Medulla oblongata (tissue), 1 donor: ENCODE measurements at regions not wholly inside any gene's neighbourhood (a gene's known extent, or its start where the extent isn't known, plus 50 kb on each side); places are given as distances from the start of the nearest gene placed in this dataset.

Source experiments
- DNase-seq: peaks from one replicate; pipeline ENCODE4 v3.0.0-alpha.2; 2015; ENCODE audit errors: extremely low spot score

DNA sequence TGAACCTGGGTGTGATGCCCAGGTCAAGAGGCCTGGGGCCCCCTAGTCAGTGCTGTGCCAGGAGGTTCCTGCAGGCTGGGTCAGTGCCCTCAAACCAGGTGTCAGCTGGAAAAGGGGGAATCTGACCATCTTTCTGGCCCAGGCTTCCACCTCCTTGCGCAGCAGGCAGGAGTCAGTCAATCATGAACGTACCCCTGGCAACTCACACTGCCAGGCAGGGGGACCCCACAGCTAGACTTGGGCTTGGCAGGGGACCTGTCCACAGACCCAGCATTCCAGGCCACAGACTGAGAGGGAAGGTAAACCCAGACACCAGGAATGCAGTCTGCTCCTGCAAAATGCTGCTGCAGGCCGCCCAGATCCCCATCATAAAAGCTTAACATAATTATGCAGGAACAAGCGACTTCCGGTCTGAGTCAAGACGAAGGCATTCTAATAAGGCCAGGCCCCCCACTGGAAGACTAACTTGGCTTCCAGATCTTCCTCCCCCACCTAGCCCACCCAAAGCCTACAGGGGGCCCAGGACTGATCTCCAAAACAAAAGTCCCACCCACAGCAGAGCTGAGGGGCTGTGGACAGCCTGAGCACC is 156.3 kb downstream of the BCOR start:
- DNase-seq = no peak

- no peak for DNase-seq
These were observed 153.3 kb downstream of the BCOR start for GRCh38 chrX:39944416-39944815.

DNA sequence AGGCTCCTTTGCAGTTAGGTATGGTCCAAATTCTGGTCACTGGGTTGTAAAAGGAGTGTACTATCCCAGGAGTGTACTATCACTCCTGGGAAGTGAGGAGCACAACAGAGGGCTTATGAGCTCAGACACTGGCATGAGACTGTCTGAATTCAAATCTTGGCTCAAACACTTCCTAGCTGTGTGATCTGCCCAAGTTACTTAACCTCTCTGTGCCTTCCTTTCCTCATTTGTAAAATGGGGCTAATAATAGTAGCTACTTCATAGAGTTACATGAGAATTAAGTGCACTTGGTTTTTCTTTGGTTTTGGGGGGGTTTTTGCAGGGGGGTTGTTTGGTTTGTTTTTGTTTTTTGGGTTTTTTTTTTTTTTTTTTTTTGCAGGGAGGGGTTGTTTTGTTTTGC is 152.0 kb downstream of the BCOR start:
- DNase-seq = no peak

- DNase-seq = no peak
These were observed 150.9 kb downstream of the BCOR start for GRCh38 chrX:39946822-39947221.

- DNase-seq = no peak
These were observed 149.2 kb downstream of the BCOR start for GRCh38 chrX:39948582-39948981.

DNA sequence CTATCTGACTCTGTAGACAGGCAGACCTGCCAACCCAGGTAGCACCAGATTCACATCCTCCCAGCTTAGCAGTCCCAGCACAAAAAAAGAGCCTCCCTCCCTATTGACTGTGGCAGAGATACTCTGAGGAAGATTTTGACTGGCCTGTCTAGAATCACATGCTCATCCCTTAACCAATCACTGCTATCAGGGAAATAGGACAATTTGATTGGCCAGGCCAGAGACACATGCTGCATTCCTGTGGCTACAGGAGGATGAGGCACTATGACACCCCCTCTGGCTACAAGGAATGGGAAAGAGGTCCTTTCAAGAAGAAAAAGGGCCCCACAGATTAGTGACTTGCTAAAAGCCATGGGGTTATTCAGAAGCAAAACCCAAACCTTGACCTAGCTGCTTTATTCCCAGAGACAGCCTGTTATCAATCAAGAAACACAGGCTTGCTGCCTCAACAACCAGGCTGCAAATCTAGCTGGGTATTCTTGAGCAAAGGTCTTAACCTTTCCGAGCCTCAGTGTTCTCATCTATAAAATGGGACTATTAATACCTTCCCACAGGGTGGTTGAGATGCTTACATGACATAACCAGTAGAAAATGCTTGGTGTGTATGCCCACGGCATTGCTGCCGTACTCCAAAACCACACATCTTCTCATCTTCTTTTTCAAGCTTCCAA is 147.6 kb downstream of the BCOR start:
- DNase-seq = no peak

DNA sequence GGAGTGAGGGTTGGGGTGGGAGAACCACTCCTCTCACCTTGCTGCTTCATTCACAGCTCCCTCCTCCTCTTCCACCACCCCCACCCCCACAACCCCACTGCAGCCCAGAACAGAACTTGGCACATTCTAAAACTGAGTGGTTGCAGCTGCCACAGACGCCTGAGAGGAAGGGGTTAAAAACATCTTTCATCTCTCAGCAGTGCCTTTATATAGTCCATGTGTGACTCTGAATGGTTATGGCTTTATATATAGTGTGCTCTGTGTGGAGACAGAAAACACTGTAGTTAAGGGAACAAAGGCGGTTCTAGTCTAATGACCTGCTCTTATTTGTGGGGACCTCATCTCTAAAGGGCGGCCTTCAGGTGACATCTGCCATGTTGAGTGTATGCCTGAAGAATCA is 144.8 kb downstream of the BCOR start:
- DNase-seq = no peak

GRCh38 chrX:39953879-39954278 is 143.9 kb downstream of the BCOR start:
- DNase-seq = no peak

DNA sequence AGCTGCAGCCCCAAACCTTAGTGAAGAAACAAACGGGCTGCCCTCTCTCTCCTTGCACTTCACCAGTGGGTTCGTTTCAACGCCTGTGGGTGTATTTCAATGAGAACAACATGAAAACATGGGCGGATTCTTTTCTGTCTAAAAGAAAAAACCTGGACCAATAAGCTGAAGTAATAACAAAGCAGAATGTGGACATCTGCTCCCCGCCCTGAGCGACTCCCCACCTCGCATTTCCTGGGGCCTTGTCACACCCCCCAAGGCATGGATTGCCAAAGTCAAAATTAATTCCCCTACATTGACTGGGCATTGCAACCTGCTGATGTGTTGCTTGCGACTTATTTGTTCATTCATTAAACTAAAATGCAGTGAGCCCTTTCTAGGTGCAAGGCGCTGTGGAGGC is 142.9 kb downstream of the BCOR start:
- no peak for DNase-seq

DNA sequence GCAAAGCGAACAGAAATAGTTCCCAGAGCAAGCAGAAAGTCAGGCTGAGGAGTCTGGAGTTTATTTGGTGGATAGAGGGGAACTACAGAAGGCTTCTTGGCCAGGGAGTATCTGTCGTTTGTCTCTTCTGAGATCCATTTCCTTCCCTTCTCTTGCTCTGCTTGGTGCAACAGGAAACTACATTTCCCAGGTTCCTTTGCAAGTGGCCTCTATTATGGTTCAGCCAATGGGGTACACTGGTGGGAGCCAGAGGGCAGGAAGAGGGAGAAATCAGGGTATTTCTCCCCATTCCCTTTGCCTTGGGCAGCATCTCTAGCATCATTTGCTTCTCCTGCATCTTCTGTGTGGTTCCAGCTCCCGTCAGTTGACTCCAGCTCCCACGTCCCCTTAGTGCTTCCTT is 142.1 kb downstream of the BCOR start:
- DNase-seq = no peak

DNA sequence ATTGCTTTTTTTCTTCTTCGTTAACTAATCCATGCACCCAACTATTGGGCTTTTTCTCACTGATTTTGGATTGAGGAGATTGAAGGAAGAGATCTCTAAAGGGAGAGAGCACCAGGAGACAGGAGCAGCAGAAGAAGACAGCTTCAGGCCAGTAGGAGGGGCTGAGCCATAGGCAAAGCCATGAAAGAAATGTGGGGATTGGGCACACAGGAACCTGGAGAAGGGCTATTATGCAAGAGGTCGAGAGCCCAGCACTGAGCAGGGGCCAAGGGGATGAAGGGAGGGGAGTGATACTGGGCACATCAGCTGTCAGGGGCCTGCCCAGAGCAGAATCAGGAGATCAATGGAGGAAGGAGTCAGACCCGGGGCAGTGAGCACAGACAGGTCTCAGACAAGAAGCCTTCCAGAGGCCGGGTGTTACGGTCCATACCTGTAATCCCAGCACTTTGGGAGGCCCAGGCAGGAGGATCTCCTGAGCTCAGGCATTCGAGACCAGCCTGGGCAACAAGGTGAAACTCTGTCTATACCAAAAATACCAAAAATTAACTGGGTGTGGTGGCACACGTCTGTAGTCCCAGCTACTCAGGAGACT is 140.9 kb downstream of the BCOR start:
- no peak for DNase-seq

DNA sequence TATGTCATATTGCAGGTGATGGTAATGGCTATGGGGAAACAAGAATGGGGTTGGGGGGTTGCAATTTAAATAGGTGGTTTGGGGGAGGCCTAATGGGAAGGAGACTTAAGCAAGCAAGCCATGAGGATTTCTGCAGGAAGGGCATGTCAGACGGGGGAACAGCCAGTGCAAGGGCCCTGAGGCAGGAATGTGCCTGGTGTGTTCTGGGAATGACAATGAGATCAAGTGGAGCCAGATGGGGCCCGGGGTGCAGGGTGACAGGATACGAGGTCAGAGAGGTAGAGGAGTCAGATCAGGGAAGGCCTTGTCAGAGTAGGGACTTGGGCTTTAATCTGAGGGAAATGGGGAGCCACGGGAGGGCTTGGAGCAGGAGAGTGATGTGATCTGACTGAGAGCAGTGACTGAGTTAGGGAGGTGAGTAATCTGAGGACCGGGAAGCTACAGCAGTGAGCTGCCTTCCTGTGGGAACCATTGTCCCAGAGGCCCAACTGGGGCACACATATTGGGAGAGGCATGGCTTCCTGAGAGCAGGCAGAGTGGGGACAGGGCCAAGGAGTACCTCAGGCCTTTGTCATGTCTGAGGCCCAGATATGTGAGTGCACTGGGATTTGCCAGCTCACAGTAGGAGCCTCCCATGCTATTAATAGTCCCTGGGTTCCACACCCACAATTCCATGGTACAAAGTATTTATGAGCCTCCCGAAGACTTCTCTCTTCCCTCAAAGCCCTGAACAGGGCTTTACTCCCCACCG is 139.8 kb downstream of the BCOR start:
- DNase-seq = no peak

- no peak for DNase-seq
These were observed 138.9 kb downstream of the BCOR start for GRCh38 chrX:39958850-39959249.

- DNase-seq = no peak
These were observed 137.5 kb downstream of the BCOR start for GRCh38 chrX:39960219-39960618.

DNA sequence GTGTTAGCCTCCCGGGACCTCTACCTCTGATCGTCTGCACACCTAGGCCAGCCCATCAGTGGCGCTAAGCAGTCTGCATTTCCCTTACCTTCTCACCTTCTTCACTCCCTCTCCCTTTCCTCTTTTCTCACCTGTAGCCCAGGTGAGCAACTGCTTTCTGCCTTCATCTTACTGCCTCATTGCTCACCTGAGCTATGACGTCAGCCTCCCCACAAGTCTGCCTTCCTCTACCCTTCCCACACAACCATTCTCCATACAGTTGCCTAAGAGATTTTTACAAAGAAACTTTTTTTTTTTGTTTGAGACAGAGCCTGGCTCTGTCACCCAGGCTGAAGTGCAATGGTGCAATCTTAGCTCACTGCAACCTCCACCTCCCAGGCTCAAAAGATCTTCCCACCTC is 136.3 kb downstream of the BCOR start:
- DNase-seq = no peak

- DNase-seq = no peak
These were observed 132.6 kb downstream of the BCOR start for GRCh38 chrX:39965051-39965573.

DNA sequence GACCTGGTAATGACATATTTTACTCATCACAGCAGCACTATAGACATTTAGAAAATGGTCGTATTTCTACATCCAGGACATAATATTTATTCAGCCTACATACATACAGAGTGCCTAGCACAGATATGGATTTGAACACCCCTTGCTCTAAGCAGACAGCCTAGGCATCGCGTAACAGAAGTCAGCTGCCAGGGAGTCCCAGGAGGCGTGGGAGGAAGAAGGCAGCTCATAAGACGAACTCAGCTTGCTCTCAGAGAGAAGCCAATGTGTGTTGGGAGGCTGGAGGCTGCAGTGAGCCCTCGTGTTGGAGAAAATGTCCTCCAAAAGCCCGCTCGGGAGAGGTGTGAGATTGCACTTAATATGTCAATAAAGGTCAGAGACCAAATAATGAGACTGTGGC is 131.6 kb downstream of the BCOR start:
- DNase-seq = no peak

DNA sequence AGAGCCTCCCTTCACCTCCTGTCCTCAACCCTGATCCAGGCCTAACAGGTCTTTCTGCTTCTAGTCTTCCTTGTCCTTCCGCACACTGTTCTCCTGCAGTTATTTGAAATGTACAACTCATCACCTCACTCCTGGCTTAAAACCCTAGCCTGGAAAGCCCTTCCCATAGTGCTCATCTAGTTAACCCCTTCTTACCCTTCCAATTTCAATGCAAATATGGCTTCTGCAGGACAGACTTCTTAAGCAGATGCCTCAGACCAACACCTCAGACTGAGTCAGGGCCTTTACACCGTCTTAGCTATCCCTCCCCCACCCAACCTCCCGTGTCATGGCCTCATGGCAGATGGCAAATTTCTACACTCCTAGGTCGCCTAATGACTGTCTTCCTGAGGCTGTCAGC is 130.4 kb downstream of the BCOR start:
- no peak for DNase-seq

DNA sequence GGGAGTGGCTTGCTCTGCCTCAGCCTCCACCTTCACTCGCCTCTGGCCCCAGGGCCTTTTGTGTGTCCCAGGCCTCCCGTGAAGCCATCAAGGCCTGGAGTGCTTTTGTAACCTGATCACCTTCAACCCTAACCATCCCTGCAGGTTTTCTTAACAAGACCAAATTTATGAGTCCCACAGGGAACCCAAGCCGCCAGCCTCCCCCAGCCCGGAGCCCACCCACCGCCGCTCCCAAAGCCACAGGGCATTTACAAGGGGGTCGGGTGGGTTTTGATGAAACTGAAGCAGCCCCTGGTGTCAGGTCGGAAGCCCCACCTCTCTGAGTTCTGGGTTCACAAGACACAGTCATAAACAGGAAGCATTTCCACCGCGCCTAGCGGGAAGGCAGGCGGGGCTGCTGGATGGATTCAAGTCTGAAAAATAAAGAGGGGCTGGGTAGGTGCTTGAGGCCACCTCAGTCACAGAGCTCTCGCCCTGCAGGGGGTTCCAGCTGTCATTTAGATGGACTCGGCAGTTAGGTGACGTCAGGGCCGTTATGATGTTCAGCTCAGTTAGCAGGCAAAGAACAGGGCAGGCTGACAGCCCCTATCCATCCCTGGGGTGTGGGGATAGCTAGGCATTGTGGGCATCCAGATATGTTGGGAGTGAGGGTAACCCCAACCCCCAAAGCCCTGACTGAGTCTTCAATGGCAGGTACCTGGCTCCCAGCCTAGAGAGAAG is 128.5 kb downstream of the BCOR start:
- no peak for DNase-seq

- DNase-seq = no peak
These were observed 127.8 kb downstream of the BCOR start for GRCh38 chrX:39969819-39970504.

DNA sequence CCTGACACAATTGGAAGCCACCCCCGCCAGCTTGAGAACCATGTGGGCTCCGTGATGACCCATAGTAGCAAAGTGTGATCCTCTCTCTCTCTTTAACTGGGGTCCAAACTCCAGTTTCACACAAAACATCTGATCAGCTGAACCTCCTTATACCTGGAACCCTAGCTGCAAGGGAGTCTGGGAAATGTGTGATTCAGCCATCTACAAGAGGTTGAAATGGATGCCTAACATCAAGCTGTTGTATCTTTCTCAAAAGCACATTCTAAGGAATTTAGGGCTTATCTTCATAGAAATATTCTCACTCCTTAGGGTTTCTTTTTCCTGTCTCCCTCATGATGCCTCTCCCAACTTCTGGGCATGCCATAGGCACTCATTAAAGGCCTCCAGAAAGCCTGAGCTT is 126.0 kb downstream of the BCOR start:
- DNase-seq = no peak
